ENCODE measurements at regions not wholly inside any gene's neighbourhood (a gene's known extent, or its start where the extent isn't known, plus 50 kb on each side); places are given as distances from the start of the nearest gene placed in this dataset.

GRCh38 chr2:42964439-42965083, 172.2 kb upstream of the HAAO start:
- TF ChIP-seq CTCF (IDR thresholded peaks at IDR 0.05; ENCODE audit: low read depth, low read length) = no peak
- TF ChIP-seq EZH2phosphoT487 (IDR thresholded peaks at IDR 0.05; ENCODE audit: low read depth) = no peak
